ENCODE measurements at regions not wholly inside any gene's neighbourhood (a gene's known extent, or its start where the extent isn't known, plus 50 kb on each side); places are given as distances from the start of the nearest gene placed in this dataset.

DNA sequence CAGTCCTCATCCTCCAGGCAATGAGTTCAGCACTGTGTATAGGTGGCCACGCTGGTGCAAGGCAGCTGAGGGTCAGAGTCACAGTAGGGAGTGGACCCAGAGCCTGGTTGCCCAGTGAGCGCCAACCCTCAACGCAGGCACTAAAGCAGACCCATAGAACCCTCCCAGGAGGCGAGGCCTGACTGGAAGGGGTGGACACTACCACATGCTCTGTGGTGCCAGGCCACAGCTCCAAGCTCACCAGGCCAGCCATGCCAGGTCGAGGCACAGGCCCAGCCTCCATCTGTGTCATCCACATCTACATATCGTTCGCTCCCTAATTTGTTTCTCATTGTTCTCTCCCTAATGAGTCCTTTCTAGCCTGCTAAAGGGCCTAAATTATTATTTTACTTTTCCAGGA is 165.8 kb upstream of the GPR12 start:
- TF ChIP-seq SPI1 (IDR thresholded peaks at IDR 0.05; ENCODE audit: borderline replicate concordance, low read depth, low read length) = no peak
- TF ChIP-seq EP300 (IDR thresholded peaks at IDR 0.05; ENCODE audit: low read length) = no peak
- no peak for TF ChIP-seq PBX2 (CRISPR knock-in tag; IDR thresholded peaks at IDR 0.05; ENCODE audit: low read depth)
- TF ChIP-seq PBX2 (tag; conservative IDR thresholded peaks at IDR 0.05; ENCODE audit: low read depth) = no peak
- TF ChIP-seq, protein P1, sequence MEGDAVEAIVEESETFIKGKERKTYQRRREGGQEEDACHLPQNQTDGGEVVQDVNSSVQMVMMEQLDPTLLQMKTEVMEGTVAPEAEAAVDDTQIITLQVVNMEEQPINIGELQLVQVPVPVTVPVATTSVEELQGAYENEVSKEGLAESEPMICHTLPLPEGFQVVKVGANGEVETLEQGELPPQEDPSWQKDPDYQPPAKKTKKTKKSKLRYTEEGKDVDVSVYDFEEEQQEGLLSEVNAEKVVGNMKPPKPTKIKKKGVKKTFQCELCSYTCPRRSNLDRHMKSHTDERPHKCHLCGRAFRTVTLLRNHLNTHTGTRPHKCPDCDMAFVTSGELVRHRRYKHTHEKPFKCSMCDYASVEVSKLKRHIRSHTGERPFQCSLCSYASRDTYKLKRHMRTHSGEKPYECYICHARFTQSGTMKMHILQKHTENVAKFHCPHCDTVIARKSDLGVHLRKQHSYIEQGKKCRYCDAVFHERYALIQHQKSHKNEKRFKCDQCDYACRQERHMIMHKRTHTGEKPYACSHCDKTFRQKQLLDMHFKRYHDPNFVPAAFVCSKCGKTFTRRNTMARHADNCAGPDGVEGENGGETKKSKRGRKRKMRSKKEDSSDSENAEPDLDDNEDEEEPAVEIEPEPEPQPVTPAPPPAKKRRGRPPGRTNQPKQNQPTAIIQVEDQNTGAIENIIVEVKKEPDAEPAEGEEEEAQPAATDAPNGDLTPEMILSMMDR (IDR thresholded peaks at IDR 0.05 in 2 of 3, conservative IDR thresholded peaks at IDR 0.05 in 1 of 3; ENCODE audit: insufficient read depth in 2 of 3, low read depth in 1 of 3, low read length in 3 of 3) = no peak
- no peak for TF ChIP-seq ZSCAN29 (IDR thresholded peaks at IDR 0.05)
- TF ChIP-seq, protein P2, sequence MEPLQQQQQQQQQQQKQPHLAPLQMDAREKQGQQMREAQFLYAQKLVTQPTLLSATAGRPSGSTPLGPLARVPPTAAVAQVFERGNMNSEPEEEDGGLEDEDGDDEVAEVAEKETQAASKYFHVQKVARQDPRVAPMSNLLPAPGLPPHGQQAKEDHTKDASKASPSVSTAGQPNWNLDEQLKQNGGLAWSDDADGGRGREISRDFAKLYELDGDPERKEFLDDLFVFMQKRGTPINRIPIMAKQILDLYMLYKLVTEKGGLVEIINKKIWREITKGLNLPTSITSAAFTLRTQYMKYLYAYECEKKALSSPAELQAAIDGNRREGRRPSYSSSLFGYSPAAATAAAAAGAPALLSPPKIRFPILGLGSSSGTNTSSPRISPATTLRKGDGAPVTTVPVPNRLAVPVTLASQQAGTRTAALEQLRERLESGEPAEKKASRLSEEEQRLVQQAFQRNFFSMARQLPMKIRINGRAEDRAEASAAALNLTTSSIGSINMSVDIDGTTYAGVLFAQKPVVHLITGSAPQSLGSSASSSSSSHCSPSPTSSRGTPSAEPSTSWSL (CRISPR knock-in tag; IDR thresholded peaks at IDR 0.05; ENCODE audit: borderline replicate concordance) = no peak
- TF ChIP-seq POLR2A (conservative IDR thresholded peaks at IDR 0.05) = no peak
- TF ChIP-seq ATF3 (IDR thresholded peaks at IDR 0.05) = no peak
- TF ChIP-seq ATF3 (CRISPR knock-in tag; conservative IDR thresholded peaks at IDR 0.05) = no peak
- no peak for TF ChIP-seq ZNF407 (IDR thresholded peaks at IDR 0.05; ENCODE audit: low read depth)
- TF ChIP-seq POLR2AphosphoS5 (IDR thresholded peaks at IDR 0.05; ENCODE audit: control insufficient read depth, insufficient read depth, low read depth, low read length) = no peak
- TF ChIP-seq NFE2L1 (tag; IDR thresholded peaks at IDR 0.05; ENCODE audit: borderline replicate concordance, low read depth) = no peak

All from K562 (cell line).